Activated naive CD8-positive, alpha-beta T cell (primary cell): ENCODE measurements at regions not wholly inside any gene's neighbourhood (a gene's known extent, or its start where the extent isn't known, plus 50 kb on each side); places are given as distances from the start of the nearest gene placed in this dataset.

Experiments
- H3K27ac Mint-ChIP-seq: one replicate; pipeline ENCODE4 v1.8.0; 2021; ENCODE audit warnings: mixed read lengths
- H3K27me3 Mint-ChIP-seq: one replicate; pipeline ENCODE4 v1.8.0; 2021; ENCODE audit warnings: mixed read lengths
- H3K36me3 Mint-ChIP-seq: one replicate; pipeline ENCODE4 v1.8.0; 2021; ENCODE audit warnings: mixed read lengths
- H3K4me1 Mint-ChIP-seq: one replicate; pipeline ENCODE4 v1.8.0; 2021; ENCODE audit warnings: low read depth, mixed read lengths
- H3K4me3 Mint-ChIP-seq: one replicate; pipeline ENCODE4 v1.8.0; 2021; ENCODE audit warnings: mild to moderate bottlenecking, mixed read lengths
- H3K9me3 Mint-ChIP-seq: one replicate; pipeline ENCODE4 v1.8.0; 2021; ENCODE audit warnings: low read depth, mixed read lengths

GRCh38 chr22:49624421-49625177, 203.1 kb downstream of the BRD1 start:
- Mint-ChIP-seq H3K9me3 (no peaks in the 10 kb centered on the region), H3K36me3 (peaks cover 2% of the 10 kb centered on the region), H3K27me3 (no peaks in the 10 kb centered on the region), H3K27ac (no peak overlapping the region), H3K4me3 (no peak overlapping the region), H3K4me1 (peaks cover 11% of the 10 kb centered on the region)

GRCh38 chr22:49623715-49624114, 204.0 kb downstream of the BRD1 start:
- Mint-ChIP-seq H3K27ac (no peak overlapping the region), H3K27me3 (no peaks in the 10 kb centered on the region), H3K36me3 (peaks cover 2% of the 10 kb centered on the region), H3K9me3 (no peaks in the 10 kb centered on the region), H3K4me3 (no peak overlapping the region), H3K4me1 (peaks cover 11% of the 10 kb centered on the region)

- H3K36me3 Mint-ChIP-seq, result peaks cover 2% of the 10 kb centered on the region
- H3K4me3 Mint-ChIP-seq, result no peak overlapping the region
- no peak overlapping the region for H3K27ac Mint-ChIP-seq
- peaks cover 8% of the 10 kb centered on the region for H3K4me1 Mint-ChIP-seq
- no peaks in the 10 kb centered on the region for H3K27me3 Mint-ChIP-seq
- no peaks in the 10 kb centered on the region for H3K9me3 Mint-ChIP-seq
Observed at GRCh38 chr22:49623176-49623575, 204.5 kb downstream of the BRD1 start.

DNA sequence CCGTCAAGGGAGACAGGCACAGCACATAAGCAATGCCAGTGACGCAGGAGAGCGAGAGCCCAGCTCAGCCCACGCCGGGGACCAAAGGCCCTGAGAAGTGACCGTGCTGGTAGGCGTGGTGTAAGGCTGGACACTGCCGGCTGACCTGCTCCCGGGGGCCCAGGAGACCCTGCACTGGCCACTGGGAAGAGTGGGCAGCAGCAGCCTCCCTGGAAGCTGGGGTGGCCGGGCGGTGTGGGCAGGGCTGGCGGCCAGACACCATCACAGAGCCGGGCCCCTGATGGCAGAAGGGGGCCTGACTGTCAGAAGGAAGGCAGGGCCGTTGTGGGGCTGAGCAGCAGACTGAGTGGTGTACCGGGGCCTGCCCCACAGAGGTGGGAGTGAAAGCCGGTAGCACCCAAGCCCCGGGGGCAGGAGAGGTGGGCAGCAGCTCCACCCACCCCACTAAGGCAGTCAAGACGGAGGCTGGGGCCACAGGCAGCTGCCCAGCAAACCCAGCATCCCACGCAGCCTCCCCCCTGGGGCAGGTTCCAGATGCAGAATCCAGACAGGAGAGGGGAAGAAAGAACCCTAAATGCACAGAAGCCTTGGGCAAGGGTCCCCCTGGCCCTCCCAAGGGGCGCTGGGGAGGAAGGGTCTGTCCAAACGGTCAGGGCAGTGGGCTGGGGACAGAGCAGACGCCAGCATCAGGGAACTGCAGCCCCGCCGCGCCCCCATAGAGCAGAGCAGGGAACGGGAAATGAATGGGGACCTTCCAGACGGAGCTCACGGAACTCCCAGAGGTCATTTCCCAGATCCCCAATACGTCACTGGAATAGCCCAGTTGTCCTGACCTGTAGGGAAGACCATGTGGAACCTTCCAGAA, 205.2 kb downstream of the BRD1 start:
- Mint-ChIP-seq H3K27me3 (no peaks in the 10 kb centered on the region), H3K27ac (no peak overlapping the region), H3K9me3 (no peaks in the 10 kb centered on the region), H3K36me3 (peaks cover 2% of the 10 kb centered on the region), H3K4me3 (no peak overlapping the region), H3K4me1 (peaks cover 8% of the 10 kb centered on the region)

DNA sequence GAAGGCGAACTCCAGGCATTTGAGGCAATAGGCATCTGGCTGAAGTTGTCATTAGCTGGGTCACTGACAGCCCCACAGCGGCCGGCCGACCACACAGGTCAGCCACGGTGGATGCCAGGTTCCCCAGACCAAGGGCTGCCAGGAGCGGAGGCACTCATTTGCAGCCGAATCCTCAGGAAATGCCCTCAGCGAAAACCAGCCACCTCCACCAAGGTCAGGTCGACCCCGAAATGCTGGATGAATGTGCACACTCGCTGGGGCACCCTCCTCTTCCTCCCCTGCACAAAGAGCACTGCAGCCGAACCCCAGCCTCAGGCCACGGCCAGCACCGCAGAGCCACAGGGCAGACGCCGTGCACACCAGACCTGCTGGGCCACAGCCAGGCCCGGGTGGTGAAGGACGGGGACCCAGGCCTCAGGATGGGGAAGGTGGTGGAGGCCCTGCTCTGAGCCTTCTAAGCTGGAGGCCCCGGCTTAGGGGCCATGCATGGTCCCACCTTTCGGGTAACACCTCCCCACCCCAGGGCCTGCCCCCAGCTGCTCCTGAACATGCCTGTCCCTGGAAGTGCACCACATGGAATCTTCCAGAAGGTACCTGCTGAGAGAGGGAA, 206.0 kb downstream of the BRD1 start:
- Mint-ChIP-seq H3K27me3 (no peaks in the 10 kb centered on the region), H3K4me1 (peaks cover 8% of the 10 kb centered on the region), H3K9me3 (no peaks in the 10 kb centered on the region), H3K4me3 (no peak overlapping the region), H3K36me3 (peaks cover 2% of the 10 kb centered on the region), H3K27ac (no peak overlapping the region)

DNA sequence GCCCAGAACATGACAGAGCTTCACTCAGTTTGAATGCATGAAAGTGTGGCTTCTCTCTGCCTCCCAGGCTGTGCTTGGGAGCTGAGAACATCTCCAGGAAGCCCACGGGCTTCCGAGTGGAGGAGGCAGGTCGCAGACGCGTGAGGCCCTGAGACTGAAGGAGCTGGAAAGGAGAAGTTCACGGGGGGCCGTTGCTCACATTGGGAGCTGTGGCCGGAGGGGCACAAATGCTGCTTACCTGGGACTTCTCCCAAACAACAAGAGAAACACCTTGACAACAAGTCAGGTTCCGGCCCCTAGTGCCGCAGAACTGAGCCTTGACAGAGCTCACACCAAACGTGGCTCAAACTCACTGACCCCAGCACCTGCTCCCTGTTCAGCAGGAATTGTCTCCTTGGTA, 207.0 kb downstream of the BRD1 start:
- Mint-ChIP-seq H3K27me3 (no peaks in the 10 kb centered on the region), H3K36me3 (peaks cover 2% of the 10 kb centered on the region), H3K27ac (peak overlapping the region; percentile 50), H3K9me3 (no peaks in the 10 kb centered on the region), H3K4me3 (no peak overlapping the region), H3K4me1 (peaks cover 6% of the 10 kb centered on the region)

GRCh38 chr22:49620003-49620556, 207.6 kb downstream of the BRD1 start:
- Mint-ChIP-seq H3K4me3 (no peak overlapping the region), H3K36me3 (no peaks in the 10 kb centered on the region), H3K4me1 (peaks cover 2% of the 10 kb centered on the region), H3K9me3 (no peaks in the 10 kb centered on the region), H3K27me3 (no peaks in the 10 kb centered on the region), H3K27ac (peak overlapping the region; percentile 50)

- Mint-ChIP-seq H3K36me3 (no peaks in the 10 kb centered on the region), H3K4me3 (no peak overlapping the region), H3K27ac (no peak overlapping the region)
Observed at GRCh38 chr22:49619301-49619700, 208.4 kb downstream of the BRD1 start.

DNA sequence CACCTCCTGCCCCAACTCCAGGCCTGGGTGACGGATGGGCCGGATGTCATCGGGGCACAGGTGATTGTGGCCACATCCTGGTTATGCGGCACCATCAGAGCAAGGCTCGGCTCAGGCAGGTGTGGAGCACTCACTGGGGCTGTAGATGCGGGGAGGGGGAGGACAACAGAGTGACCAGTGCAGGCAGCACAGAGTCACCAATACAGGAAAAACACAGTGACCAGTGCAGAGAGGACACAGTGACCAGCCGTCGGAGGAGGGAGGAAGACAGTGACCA, 209.1 kb downstream of the BRD1 start:
- no peak overlapping the region for H3K27ac Mint-ChIP-seq
- no peaks in the 10 kb centered on the region for H3K9me3 Mint-ChIP-seq
- H3K27me3 Mint-ChIP-seq, result no peaks in the 10 kb centered on the region
- H3K36me3 Mint-ChIP-seq, result peaks cover under 1% of the 10 kb centered on the region
- no peak overlapping the region for H3K4me3 Mint-ChIP-seq
- no peaks in the 10 kb centered on the region for H3K4me1 Mint-ChIP-seq

More at GRCh38 chr22:49619301-49619700, 208.4 kb downstream of the BRD1 start:
- no peaks in the 10 kb centered on the region for H3K27me3 Mint-ChIP-seq
- H3K4me1 Mint-ChIP-seq, result no peaks in the 10 kb centered on the region
- H3K9me3 Mint-ChIP-seq, result no peaks in the 10 kb centered on the region

DNA sequence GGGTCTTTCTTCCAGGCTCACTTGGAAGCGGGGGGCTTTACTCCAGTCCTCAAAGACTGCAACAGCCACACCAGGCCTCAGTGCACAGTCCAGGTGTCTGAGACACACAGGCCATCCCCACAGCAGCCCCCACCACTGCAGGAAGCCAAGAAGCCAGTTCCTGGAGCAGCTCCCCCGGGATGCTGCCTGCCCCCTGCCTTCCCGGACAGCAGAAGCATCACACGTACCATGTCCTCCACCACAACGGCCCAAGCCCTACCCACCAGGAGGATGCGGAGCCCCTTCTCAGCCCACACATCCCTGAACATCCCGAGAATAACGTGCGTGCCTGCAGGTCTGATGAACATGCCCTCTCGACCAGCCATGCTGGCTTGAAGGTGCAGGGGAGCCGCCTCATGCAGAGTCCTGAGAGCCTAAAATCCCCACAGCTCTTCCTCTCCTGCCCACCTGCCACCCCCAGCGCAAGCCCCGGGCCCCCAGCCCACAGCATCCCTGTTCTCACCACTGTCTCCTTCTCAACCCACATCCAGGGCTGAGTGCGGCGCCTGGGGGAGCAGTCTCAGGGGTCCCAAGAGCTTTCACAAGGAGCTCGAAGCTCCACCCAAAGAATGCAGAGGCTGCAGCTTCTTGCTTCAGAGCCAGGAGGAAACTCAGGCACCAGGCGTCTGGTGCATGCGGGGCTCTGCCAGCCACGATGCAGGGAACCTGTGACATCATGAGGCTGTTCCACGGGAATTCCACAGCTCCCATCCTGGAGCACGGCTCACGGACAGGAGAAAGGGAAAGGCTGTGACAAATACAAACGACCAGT, 209.6 kb downstream of the BRD1 start:
- H3K9me3 Mint-ChIP-seq, result peaks cover 4% of the 10 kb centered on the region
- peaks cover 6% of the 10 kb centered on the region for H3K36me3 Mint-ChIP-seq
- H3K27ac Mint-ChIP-seq, result no peak overlapping the region
- no peak overlapping the region for H3K4me3 Mint-ChIP-seq
- no peaks in the 10 kb centered on the region for H3K27me3 Mint-ChIP-seq
- H3K4me1 Mint-ChIP-seq, result no peaks in the 10 kb centered on the region

DNA sequence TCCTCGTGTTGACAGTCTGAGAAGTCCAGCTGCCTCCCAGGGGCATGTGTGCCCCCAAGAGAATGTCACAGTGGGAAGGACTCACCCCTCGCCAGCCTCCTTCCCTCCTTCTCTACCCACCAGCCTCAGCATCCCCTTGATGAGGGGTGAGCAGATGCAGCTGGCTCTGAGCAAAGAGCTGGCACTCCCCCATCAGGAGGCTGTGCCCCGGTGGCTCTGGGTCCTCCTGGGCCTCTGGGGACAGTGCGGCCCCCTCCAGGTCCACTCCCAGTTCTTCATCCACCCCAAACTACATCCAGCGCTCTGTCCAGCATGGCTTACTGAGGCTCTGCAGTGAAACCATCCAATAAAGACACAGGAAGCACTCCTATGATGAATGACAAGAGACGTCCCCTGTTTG, 210.4 kb downstream of the BRD1 start:
- peaks cover 10% of the 10 kb centered on the region for H3K36me3 Mint-ChIP-seq
- H3K27ac Mint-ChIP-seq, result no peak overlapping the region
- no peaks in the 10 kb centered on the region for H3K27me3 Mint-ChIP-seq
- H3K4me3 Mint-ChIP-seq, result no peak overlapping the region
- H3K4me1 Mint-ChIP-seq, result no peaks in the 10 kb centered on the region
- peaks cover 8% of the 10 kb centered on the region for H3K9me3 Mint-ChIP-seq

- peaks cover 10% of the 10 kb centered on the region for H3K36me3 Mint-ChIP-seq
- H3K4me1 Mint-ChIP-seq, result no peaks in the 10 kb centered on the region
- H3K27ac Mint-ChIP-seq, result no peak overlapping the region
- no peak overlapping the region for H3K4me3 Mint-ChIP-seq
- peaks cover 8% of the 10 kb centered on the region for H3K9me3 Mint-ChIP-seq
- no peaks in the 10 kb centered on the region for H3K27me3 Mint-ChIP-seq
Observed at GRCh38 chr22:49616356-49617231, 211.1 kb downstream of the BRD1 start.

DNA sequence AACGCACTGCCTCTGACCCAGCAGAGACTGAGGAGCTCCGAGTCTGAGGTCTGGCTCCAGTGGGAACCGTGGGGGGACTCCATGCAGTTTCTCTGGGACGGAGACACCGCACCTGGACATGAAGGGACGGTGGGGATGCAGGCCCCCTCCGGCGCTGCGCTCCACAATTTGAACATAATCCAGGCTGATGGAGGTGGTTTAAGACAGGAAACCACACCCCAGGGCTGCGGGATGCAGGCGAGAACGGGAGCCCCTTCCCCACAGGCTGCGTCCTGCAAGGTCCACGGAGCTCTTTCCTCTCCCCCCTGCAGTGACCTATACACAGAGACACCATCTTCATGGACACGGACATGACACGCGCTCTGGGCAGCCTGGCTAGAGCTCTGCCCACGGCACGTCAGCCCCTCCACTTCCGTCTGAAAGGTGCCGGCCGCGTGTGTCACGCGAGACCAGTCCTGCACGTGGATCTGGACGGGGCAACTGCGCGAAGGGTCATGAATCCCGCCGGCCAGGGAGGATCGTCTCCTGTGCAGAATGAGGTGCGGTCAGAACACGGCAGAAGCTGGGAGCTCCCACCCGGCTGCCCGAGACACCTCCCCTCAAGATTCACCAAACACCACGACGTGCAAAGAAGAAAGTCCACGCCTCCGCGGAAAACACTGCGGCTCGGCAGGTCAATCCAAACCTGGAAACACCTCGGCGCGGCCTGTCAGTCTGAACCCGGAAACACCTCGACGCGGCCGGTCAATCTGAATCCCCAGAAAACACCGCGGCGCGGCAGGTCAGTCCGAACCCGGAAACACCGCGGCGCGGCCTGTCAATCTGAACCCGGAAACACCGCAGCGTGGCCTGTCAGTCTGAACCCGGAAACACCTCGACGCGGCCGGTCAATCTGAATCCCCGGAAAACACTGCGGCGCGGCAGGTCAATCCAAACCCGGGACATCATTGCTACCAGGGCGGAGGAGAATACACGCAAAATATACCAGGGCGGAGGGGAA, 212.4 kb downstream of the BRD1 start:
- Mint-ChIP-seq H3K36me3 (peaks cover 11% of the 10 kb centered on the region), H3K4me3 (no peak overlapping the region), H3K4me1 (no peaks in the 10 kb centered on the region), H3K27ac (no peak overlapping the region), H3K27me3 (no peaks in the 10 kb centered on the region), H3K9me3 (peaks cover 8% of the 10 kb centered on the region)
